Calu3 (cell line): ENCODE measurements at regions not wholly inside any gene's neighbourhood (a gene's known extent, or its start where the extent isn't known, plus 50 kb on each side); places are given as distances from the start of the nearest gene placed in this dataset.

Source experiments
- BruUV-seq: library from RNA; stranded (reverse); fragments of 400-500 nt; replicated peaks from 2 replicates; lab custom pipeline; 2021; lab: Mats Ljungman, UMichigan
- CTCF ChIA-PET: fragments of 300-600 bp; sonication (Branson Sonifier 250); formaldehyde crosslinking; loops from one replicate; lab custom pipeline; 2022; ENCODE audit warnings: antibody characterized with exemption; lab: Charles Lee
- DNase-seq: peaks from one replicate; pipeline ENCODE4 v3.0.0; 2022
- H3K27ac Mint-ChIP-seq: one replicate; pipeline ENCODE4 v1.8.0; 2022; ENCODE audit warnings: mixed read lengths; ENCODE audit not compliant: unreplicated experiment
- H3K27me3 Mint-ChIP-seq: one replicate; pipeline ENCODE4 v1.8.0; 2022; ENCODE audit warnings: mixed read lengths; ENCODE audit not compliant: unreplicated experiment
- H3K36me3 Mint-ChIP-seq: one replicate; pipeline ENCODE4 v1.8.0; 2022; ENCODE audit warnings: mild to moderate bottlenecking, moderate library complexity, mixed read lengths; ENCODE audit not compliant: insufficient read depth, unreplicated experiment
- H3K4me1 Mint-ChIP-seq: one replicate; pipeline ENCODE4 v1.8.0; 2022; ENCODE audit warnings: mild to moderate bottlenecking, low read depth, mixed read lengths; ENCODE audit not compliant: unreplicated experiment
- H3K4me3 Mint-ChIP-seq: one replicate; pipeline ENCODE4 v1.8.0; 2022; ENCODE audit warnings: mild to moderate bottlenecking, low read depth, moderate library complexity, mixed read lengths; ENCODE audit not compliant: unreplicated experiment
- H3K9me3 Mint-ChIP-seq: one replicate; pipeline ENCODE4 v1.8.0; 2022; ENCODE audit warnings: low read depth, mixed read lengths; ENCODE audit not compliant: unreplicated experiment
- CTCF ChIP-seq: fragments of 200-600 bp; IDR thresholded peaks from one replicate; pipeline ENCODE4 v1.8.0; 2022; ENCODE audit warnings: antibody characterized with exemption; ENCODE audit not compliant: unreplicated experiment
- intact Hi-C: fragments of 100-400 bp; cut with micrococcal nuclease; formaldehyde crosslinking; loops from one replicate; pipeline ENCODE4 v1.10.0; 2022; ENCODE audit not compliant: unreplicated experiment

DNA sequence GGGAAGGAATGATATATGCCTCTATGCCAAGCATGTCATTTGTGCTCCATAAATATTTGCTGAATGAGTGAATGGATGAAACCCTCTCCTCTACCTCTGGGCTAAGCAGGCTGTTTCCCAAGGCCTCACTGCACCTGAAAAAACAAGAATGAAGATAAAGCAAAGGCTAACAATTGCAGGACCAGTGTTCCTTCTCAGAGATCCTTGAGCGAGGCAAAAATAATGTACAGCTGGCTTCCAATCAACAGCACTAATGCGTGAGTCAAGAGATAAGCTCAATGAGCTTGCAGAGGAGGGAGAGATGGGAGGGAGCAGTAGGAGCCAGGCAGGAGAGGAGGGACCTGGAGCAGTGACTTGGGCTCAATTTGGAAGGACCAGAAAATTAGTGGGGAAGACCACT, 144.5 kb upstream of the NFE2L3 start:
- DNase-seq = no peak
- BruUV-seq = no TSS peak
- H3K4me1 Mint-ChIP-seq = no peaks in the 10 kb centered on the region
- H3K4me3 Mint-ChIP-seq = no peak overlapping the region
- no peak overlapping the region for H3K27ac Mint-ChIP-seq
- CTCF ChIA-PET = no interaction called here
- no peaks in the 10 kb centered on the region for H3K9me3 Mint-ChIP-seq
- H3K36me3 Mint-ChIP-seq = no peaks in the 10 kb centered on the region
- intact Hi-C loops = no loop called here
- TF ChIP-seq CTCF = no peak
- H3K27me3 Mint-ChIP-seq = peaks cover 79% of the 10 kb centered on the region

GRCh38 chr7:26008428-26008827, 143.6 kb upstream of the NFE2L3 start:
- CTCF ChIA-PET = interaction anchor here (0.6 to 1.2 kb wide), 5 partner anchors 10 to 84 kb away, joined by 3 to 10 read pairs (median 4); no protein-coding TSS in a partner anchor
- Mint-ChIP-seq H3K4me1 (no peaks in the 10 kb centered on the region), H3K4me3 (no peak overlapping the region), H3K9me3 (no peaks in the 10 kb centered on the region), H3K27ac (no peak overlapping the region), H3K36me3 (no peaks in the 10 kb centered on the region), H3K27me3 (peaks cover 79% of the 10 kb centered on the region)
- intact Hi-C loops = no loop called here
- no TSS peak for BruUV-seq
- no peak for TF ChIP-seq CTCF
- DNase-seq = no peak

DNA sequence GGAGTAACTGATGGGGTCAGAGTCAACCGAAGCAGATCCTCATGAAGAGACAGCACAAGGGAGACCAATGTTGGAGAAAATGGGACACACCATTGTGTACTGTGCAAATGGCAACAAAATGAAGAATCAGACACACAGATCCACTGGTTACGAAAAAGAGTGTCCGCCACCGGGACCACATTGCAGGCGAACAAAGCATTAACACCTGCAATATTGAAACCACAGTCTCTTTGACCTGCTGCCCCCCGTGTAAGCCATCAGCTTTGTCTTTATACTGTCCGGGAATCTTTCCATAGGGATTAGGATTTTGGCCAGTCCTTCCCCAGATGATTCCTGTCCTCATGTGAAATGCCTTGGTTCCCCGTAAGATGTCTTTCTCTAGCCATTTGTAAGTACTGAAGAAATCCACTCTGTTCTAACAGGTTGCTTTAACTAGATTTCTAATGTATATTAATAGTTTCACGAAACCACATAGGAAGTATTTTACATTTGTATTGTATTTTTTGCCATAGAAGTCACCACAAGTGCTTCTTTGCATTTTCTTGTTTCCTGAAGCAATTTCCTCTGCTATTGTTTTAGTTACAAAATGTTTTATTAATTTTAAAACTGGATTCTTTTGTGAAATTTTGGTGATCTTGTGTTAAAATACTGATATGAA, 140.8 kb upstream of the NFE2L3 start:
- intact Hi-C loops = no loop called here
- DNase-seq = no peak
- Mint-ChIP-seq H3K27ac (no peak overlapping the region), H3K36me3 (no peaks in the 10 kb centered on the region), H3K4me1 (no peaks in the 10 kb centered on the region), H3K4me3 (no peak overlapping the region), H3K27me3 (peaks cover 93% of the 10 kb centered on the region), H3K9me3 (peaks cover 3% of the 10 kb centered on the region)
- CTCF ChIA-PET = no interaction called here
- no TSS peak for BruUV-seq
- TF ChIP-seq CTCF = no peak

GRCh38 chr7:26013551-26014083, 138.4 kb upstream of the NFE2L3 start:
- no TSS peak for BruUV-seq
- no peak for DNase-seq
- Mint-ChIP-seq H3K9me3 (peaks cover 9% of the 10 kb centered on the region), H3K27me3 (peaks cover 93% of the 10 kb centered on the region), H3K4me3 (no peak overlapping the region), H3K27ac (no peak overlapping the region), H3K4me1 (no peaks in the 10 kb centered on the region), H3K36me3 (no peaks in the 10 kb centered on the region)
- CTCF ChIA-PET = no interaction called here
- intact Hi-C loops = no loop called here
- no peak for TF ChIP-seq CTCF
